H1 (cell line): ENCODE measurements at regions not wholly inside any gene's neighbourhood (a gene's known extent, or its start where the extent isn't known, plus 50 kb on each side); places are given as distances from the start of the nearest gene placed in this dataset.

Experiments used
- ASH2L ChIP-seq: fragments of 200-600, 300-600 bp; sonication (generic); IDR thresholded peaks from one replicate; pipeline ENCODE4 v1.7.1; 2017; ENCODE audit warnings: low read length
- BRCA1 ChIP-seq: IDR thresholded peaks from 2 replicates; pipeline ENCODE4 v1.6.1; 2012; ENCODE audit warnings: low read depth, low read length, improper control_type of control experiment
- CBX8 ChIP-seq: fragments of 300-800, 300-1000 bp; sonication (generic); IDR thresholded peaks from 2 replicates; pipeline ENCODE4 v1.7.1; 2016; ENCODE audit warnings: low read depth, low read length, borderline replicate concordance
- CHD2 ChIP-seq: IDR thresholded peaks from 2 replicates; pipeline ENCODE4 v1.6.1; 2012; ENCODE audit warnings: low read length, improper control_type of control experiment
- CREB1 ChIP-seq: IDR thresholded peaks from 2 replicates; pipeline ENCODE4 v1.6.1; 2012; ENCODE audit warnings: inconsistent platforms
- GABPA ChIP-seq: IDR thresholded peaks from 2 replicates; pipeline ENCODE4 v1.6.1; 2011; ENCODE audit warnings: mild to moderate bottlenecking, low read length, moderate library complexity, borderline replicate concordance; ENCODE audit not compliant: insufficient read depth
- KDM5A ChIP-seq: fragments of 200-600 bp; IDR thresholded peaks from 2 replicates; pipeline ENCODE4 v1.7.1; 2012; ENCODE audit warnings: mild to moderate bottlenecking, low read length, inconsistent platforms, mixed read lengths
- POLR2A ChIP-seq, 2 experiments: IDR thresholded peaks; 1 replicate in 1 of 2; 2 replicates in 1 of 2; pipeline ENCODE4 v1.6.1; 2011; ENCODE audit warnings: low read depth in 2 of 2, low read length in 2 of 2, mild to moderate bottlenecking in 2 of 2; ENCODE audit errors: control extremely low read depth in 1 of 2
- SP1 ChIP-seq: IDR thresholded peaks from 2 replicates; pipeline ENCODE4 v1.6.1; 2011; ENCODE audit warnings: low read depth, low read length
- SP2 ChIP-seq: IDR thresholded peaks from 2 replicates; pipeline ENCODE4 v1.6.1; 2012; ENCODE audit warnings: mild to moderate bottlenecking, low read length, inconsistent platforms
- SRF ChIP-seq: IDR thresholded peaks from 2 replicates; pipeline ENCODE4 v1.6.1; 2011; ENCODE audit warnings: mild to moderate bottlenecking, low read depth, low read length, moderate library complexity
- TAF1 ChIP-seq: IDR thresholded peaks from 2 replicates; pipeline ENCODE4 v1.6.1; 2011; ENCODE audit warnings: mild to moderate bottlenecking, low read depth, low read length
- TAF7 ChIP-seq: optimal IDR thresholded peaks from 2 replicates; pipeline ENCODE3; 2011; ENCODE audit warnings: low read depth, mild to moderate bottlenecking, inconsistent platforms, low read length, moderate library complexity, borderline replicate concordance
- TF ChIP-seq, protein P1 (sequence below): fragments of 300-600 bp; sonication (generic); IDR thresholded peaks from 2 replicates; pipeline ENCODE4 v1.7.1; 2012; ENCODE audit warnings: low read length, moderate library complexity, mild to moderate bottlenecking, inconsistent platforms; ENCODE audit not compliant: insufficient replicate concordance

DNA sequence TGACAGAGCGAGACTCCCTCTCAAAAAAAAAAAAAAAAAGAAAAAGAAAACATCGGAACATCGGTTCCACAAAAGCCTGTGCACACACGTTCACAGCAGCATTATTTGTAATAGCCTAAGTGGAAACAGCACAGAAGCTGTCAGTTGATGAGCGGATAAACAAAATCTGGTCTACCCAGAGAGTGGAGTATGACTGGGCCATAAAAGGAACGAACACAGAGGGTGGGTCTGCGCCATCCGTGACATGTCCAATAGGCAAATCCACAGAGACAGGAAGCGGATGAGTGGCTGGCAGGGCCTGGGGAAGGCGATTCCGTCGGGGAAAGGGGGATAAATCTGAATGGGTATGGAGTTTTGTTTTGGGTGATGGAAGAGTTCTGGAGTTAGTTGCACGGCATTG, 212.2 kb upstream of the CIBAR2 start (continued):
- TF ChIP-seq, protein P1, sequence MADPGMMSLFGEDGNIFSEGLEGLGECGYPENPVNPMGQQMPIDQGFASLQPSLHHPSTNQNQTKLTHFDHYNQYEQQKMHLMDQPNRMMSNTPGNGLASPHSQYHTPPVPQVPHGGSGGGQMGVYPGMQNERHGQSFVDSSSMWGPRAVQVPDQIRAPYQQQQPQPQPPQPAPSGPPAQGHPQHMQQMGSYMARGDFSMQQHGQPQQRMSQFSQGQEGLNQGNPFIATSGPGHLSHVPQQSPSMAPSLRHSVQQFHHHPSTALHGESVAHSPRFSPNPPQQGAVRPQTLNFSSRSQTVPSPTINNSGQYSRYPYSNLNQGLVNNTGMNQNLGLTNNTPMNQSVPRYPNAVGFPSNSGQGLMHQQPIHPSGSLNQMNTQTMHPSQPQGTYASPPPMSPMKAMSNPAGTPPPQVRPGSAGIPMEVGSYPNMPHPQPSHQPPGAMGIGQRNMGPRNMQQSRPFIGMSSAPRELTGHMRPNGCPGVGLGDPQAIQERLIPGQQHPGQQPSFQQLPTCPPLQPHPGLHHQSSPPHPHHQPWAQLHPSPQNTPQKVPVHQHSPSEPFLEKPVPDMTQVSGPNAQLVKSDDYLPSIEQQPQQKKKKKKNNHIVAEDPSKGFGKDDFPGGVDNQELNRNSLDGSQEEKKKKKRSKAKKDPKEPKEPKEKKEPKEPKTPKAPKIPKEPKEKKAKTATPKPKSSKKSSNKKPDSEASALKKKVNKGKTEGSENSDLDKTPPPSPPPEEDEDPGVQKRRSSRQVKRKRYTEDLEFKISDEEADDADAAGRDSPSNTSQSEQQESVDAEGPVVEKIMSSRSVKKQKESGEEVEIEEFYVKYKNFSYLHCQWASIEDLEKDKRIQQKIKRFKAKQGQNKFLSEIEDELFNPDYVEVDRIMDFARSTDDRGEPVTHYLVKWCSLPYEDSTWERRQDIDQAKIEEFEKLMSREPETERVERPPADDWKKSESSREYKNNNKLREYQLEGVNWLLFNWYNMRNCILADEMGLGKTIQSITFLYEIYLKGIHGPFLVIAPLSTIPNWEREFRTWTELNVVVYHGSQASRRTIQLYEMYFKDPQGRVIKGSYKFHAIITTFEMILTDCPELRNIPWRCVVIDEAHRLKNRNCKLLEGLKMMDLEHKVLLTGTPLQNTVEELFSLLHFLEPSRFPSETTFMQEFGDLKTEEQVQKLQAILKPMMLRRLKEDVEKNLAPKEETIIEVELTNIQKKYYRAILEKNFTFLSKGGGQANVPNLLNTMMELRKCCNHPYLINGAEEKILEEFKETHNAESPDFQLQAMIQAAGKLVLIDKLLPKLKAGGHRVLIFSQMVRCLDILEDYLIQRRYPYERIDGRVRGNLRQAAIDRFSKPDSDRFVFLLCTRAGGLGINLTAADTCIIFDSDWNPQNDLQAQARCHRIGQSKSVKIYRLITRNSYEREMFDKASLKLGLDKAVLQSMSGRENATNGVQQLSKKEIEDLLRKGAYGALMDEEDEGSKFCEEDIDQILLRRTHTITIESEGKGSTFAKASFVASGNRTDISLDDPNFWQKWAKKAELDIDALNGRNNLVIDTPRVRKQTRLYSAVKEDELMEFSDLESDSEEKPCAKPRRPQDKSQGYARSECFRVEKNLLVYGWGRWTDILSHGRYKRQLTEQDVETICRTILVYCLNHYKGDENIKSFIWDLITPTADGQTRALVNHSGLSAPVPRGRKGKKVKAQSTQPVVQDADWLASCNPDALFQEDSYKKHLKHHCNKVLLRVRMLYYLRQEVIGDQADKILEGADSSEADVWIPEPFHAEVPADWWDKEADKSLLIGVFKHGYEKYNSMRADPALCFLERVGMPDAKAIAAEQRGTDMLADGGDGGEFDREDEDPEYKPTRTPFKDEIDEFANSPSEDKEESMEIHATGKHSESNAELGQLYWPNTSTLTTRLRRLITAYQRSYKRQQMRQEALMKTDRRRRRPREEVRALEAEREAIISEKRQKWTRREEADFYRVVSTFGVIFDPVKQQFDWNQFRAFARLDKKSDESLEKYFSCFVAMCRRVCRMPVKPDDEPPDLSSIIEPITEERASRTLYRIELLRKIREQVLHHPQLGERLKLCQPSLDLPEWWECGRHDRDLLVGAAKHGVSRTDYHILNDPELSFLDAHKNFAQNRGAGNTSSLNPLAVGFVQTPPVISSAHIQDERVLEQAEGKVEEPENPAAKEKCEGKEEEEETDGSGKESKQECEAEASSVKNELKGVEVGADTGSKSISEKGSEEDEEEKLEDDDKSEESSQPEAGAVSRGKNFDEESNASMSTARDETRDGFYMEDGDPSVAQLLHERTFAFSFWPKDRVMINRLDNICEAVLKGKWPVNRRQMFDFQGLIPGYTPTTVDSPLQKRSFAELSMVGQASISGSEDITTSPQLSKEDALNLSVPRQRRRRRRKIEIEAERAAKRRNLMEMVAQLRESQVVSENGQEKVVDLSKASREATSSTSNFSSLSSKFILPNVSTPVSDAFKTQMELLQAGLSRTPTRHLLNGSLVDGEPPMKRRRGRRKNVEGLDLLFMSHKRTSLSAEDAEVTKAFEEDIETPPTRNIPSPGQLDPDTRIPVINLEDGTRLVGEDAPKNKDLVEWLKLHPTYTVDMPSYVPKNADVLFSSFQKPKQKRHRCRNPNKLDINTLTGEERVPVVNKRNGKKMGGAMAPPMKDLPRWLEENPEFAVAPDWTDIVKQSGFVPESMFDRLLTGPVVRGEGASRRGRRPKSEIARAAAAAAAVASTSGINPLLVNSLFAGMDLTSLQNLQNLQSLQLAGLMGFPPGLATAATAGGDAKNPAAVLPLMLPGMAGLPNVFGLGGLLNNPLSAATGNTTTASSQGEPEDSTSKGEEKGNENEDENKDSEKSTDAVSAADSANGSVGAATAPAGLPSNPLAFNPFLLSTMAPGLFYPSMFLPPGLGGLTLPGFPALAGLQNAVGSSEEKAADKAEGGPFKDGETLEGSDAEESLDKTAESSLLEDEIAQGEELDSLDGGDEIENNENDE: no peak
- TF ChIP-seq POLR2A (IDR thresholded peaks at IDR 0.05; ENCODE audit: control extremely low read depth in 1 of 2, low read depth in 2 of 2, low read length in 2 of 2) (no peak), TAF1 (no peak), CBX8 (no peak), SP1 (no peak), ASH2L (no peak), SRF (no peak), SP2 (no peak), BRCA1 (no peak), KDM5A (no peak), CREB1 (no peak), CHD2 (no peak), GABPA (no peak), TAF7 (no peak)
